GM06990 (cell line): ENCODE measurements at regions not wholly inside any gene's neighbourhood (a gene's known extent, or its start where the extent isn't known, plus 50 kb on each side); places are given as distances from the start of the nearest gene placed in this dataset.

Source experiments
- DNase-seq: peaks from one replicate; pipeline ENCODE4 v3.0.0-alpha.2; 2011; ENCODE audit not compliant: insufficient read length; ENCODE audit errors: extremely low read depth
- H3K27me3 ChIP-seq: replicated peaks from 2 replicates; pipeline ENCODE4 v1.6.0; 2011; ENCODE audit warnings: low read length; ENCODE audit not compliant: control insufficient read depth, insufficient read depth
- H3K36me3 ChIP-seq: 2 replicates; pipeline ENCODE4 v1.5.1; 2011; ENCODE audit warnings: low read length; ENCODE audit not compliant: control insufficient read depth, insufficient read depth
- H3K4me3 ChIP-seq: replicated peaks from 2 replicates; pipeline ENCODE4 v1.5.1; 2011; ENCODE audit warnings: low read depth, mild to moderate bottlenecking, control low read depth, low read length
- CTCF ChIP-seq: IDR thresholded peaks from 2 replicates; pipeline ENCODE4 v1.5.1; 2011; ENCODE audit warnings: low read length, control low read depth, mild to moderate bottlenecking, inconsistent platforms; ENCODE audit not compliant: insufficient read depth, poor library complexity, severe bottlenecking

- Histone ChIP-seq H3K36me3 (no peaks in the 10 kb centered on the region), H3K27me3 (no peaks in the 10 kb centered on the region), H3K4me3 (no peak overlapping the region)
- no peak for DNase-seq
- TF ChIP-seq CTCF, result no peak
Measured at GRCh38 chr6:117078624-117079023, 186.7 kb upstream of the VGLL2 start.

GRCh38 chr6:117079951-117080350 lies 185.4 kb upstream of the VGLL2 start:
- Histone ChIP-seq H3K4me3 (no peak overlapping the region), H3K27me3 (no peaks in the 10 kb centered on the region), H3K36me3 (no peaks in the 10 kb centered on the region)
- DNase-seq, result no peak
- TF ChIP-seq CTCF, result no peak

- Histone ChIP-seq H3K36me3 (no peaks in the 10 kb centered on the region), H3K27me3 (no peaks in the 10 kb centered on the region), H3K4me3 (no peak overlapping the region)
- DNase-seq, result no peak
- no peak for TF ChIP-seq CTCF
Measured at GRCh38 chr6:117089604-117090003, 175.8 kb upstream of the VGLL2 start.

GRCh38 chr6:117110146-117110545 lies 155.2 kb upstream of the VGLL2 start:
- Histone ChIP-seq H3K4me3 (no peak overlapping the region), H3K27me3 (no peaks in the 10 kb centered on the region), H3K36me3 (no peaks in the 10 kb centered on the region)
- no peak for DNase-seq
- no peak for TF ChIP-seq CTCF

GRCh38 chr6:117110737-117111136 lies 154.6 kb upstream of the VGLL2 start:
- DNase-seq, result no peak
- no peaks in the 10 kb centered on the region for H3K36me3 ChIP-seq
- TF ChIP-seq CTCF, result no peak
- H3K4me3 ChIP-seq, result no peak overlapping the region
- H3K27me3 ChIP-seq, result no peaks in the 10 kb centered on the region

GRCh38 chr6:117117652-117118051 lies 147.7 kb upstream of the VGLL2 start:
- H3K27me3 ChIP-seq, result no peaks in the 10 kb centered on the region
- H3K36me3 ChIP-seq, result no peaks in the 10 kb centered on the region
- no peak overlapping the region for H3K4me3 ChIP-seq
- DNase-seq, result no peak
- TF ChIP-seq CTCF, result no peak
